IgD-negative memory B cell (primary cell): ENCODE measurements at regions not wholly inside any gene's neighbourhood (a gene's known extent, or its start where the extent isn't known, plus 50 kb on each side); places are given as distances from the start of the nearest gene placed in this dataset.
"Not testable (repeated sequence)": the region's sequence is repeated elsewhere in the genome, so short reads cannot be mapped to it uniquely, and the experiment has no call there.

Source experiments
- H3K27ac Mint-ChIP-seq, 3 donors: one replicate each; pipeline ENCODE4 v1.8.0; 2020 to 2022; ENCODE audit warnings: mild to moderate bottlenecking in 3 of 3, mixed read lengths in 3 of 3, moderate library complexity in 1 of 3
- H3K27me3 Mint-ChIP-seq: one replicate; pipeline ENCODE4 v1.8.0; 2021; ENCODE audit warnings: mixed read lengths
- H3K36me3 Mint-ChIP-seq: one replicate; pipeline ENCODE4 v1.8.0; 2020; ENCODE audit warnings: mild to moderate bottlenecking, mixed read lengths
- H3K4me1 Mint-ChIP-seq, 3 donors: one replicate each; pipeline ENCODE4 v1.8.0; 2020 to 2022; ENCODE audit warnings: mixed read lengths in 3 of 3, mild to moderate bottlenecking in 1 of 3
- H3K4me3 Mint-ChIP-seq, 4 donors: one replicate each; pipeline ENCODE4 v1.8.0; 2020 to 2022; ENCODE audit warnings: mild to moderate bottlenecking in 4 of 4, mixed read lengths in 4 of 4, moderate library complexity in 3 of 4
- H3K9me3 Mint-ChIP-seq, 3 donors: one replicate each; pipeline ENCODE4 v1.8.0; 2020 to 2021; ENCODE audit warnings: mixed read lengths in 3 of 3, mild to moderate bottlenecking in 1 of 3

GRCh38 chr2:87235333-87235981 lies 213.8 kb upstream of the PLGLB1 start:
- not testable (repeated sequence) for H3K27ac Mint-ChIP-seq, H3K36me3 Mint-ChIP-seq, H3K27me3 Mint-ChIP-seq, H3K4me3 Mint-ChIP-seq, H3K4me1 Mint-ChIP-seq, H3K9me3 Mint-ChIP-seq

DNA sequence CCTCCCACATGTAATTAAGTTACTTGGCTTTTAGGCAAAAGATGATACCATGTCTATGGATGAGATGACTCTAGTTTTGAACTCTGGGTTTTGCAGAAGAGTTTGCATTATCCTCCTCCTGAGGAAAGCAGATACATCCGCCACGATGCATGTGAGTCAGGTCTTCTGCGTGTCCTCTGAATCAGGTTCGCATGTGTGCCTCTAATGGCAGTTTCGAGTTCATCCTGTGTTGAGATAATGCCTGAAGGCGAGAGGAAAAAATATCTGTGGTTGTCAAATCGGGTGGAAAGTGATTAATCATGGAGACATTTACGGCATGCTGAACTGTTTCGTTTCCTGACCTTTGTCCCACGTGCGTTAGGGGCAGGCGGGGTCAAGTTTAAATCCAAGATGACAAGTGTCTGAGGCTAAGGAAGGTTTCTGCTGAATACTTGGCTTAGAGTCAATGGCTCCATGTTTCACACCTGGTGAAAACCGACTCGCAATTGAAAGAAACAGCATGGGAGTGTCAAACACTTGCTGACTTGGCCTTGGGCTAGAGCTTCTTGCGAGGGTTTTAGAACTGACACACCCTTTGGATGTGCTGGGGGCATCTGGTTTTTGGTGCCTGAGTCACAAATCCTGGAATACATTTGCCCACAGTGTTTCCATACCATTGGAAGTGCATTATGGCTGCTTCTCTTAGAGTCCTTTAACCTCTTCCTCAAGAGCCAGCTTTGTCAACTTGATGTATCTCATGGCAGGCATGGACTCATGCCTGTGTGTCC lies 216.1 kb upstream of the PLGLB1 start:
- H3K4me1 Mint-ChIP-seq, H3K9me3 Mint-ChIP-seq, H3K27ac Mint-ChIP-seq, H3K27me3 Mint-ChIP-seq, H3K36me3 Mint-ChIP-seq, H3K4me3 Mint-ChIP-seq: not testable (repeated sequence)

DNA sequence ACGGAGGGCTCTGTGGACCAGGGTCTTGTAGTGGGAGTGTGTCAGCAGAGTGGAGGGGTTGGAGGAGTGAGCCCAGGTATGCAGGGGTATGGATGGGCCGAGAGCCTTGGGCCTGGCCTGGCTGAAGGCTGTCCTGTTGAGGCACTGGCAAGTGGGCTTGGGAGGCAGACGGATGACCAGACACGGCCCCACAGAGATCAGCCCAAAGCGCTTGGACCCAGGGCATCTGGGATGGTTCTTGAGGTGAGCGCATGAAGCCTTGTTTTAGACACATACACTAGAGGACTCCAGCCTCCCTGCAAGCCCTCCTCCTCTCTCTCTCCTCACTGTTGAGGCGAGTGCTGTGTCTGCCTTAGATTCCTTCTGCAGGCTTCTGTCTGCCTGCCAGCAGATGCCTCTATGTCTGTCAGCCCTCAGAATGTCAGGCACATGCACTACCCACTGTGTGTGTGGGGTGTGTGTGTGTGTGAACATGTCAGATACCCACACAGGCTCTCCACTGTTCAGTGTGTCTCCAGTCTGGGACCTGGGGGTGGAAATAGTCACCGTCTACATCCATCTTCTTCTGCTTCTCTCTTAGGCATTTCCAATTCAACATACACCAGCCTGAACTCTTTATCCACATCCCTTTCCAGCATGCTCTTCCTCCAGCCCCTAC lies 218.0 kb upstream of the PLGLB1 start:
- not testable (repeated sequence) for H3K27me3 Mint-ChIP-seq, H3K27ac Mint-ChIP-seq, H3K4me1 Mint-ChIP-seq, H3K4me3 Mint-ChIP-seq, H3K36me3 Mint-ChIP-seq, H3K9me3 Mint-ChIP-seq

DNA sequence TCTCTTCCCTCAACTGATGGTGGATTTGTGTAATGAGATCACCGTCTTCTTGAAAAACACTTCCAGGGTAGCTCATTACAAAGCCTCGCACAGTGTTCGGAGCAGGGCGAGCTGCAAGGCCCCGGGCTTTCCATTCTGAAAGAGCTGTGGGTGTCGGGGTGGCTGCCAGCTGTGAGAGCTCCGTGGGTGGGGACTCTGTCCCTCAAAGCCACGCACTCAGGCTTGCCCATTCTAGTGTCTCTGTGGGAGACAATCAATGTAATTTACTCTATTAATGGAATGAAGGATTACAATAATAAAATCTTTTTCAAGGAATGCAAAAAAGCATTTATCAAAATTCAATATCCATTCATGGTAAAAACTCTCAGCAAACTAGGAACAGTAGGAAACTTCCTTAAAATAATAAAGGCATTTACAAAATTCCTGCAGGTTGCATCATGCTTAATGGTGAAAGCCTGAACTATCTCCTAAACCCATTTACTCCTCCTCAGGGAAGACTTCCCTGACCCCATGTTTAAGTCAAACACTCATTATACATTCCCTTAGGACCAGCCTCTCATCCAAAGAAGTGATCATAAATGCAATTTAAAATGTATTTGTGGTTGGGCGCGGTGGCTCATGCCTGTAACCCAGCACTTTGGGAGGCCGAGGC lies 224.5 kb upstream of the PLGLB1 start:
- not testable (repeated sequence) for H3K4me3 Mint-ChIP-seq, H3K36me3 Mint-ChIP-seq, H3K27ac Mint-ChIP-seq, H3K9me3 Mint-ChIP-seq, H3K27me3 Mint-ChIP-seq, H3K4me1 Mint-ChIP-seq

DNA sequence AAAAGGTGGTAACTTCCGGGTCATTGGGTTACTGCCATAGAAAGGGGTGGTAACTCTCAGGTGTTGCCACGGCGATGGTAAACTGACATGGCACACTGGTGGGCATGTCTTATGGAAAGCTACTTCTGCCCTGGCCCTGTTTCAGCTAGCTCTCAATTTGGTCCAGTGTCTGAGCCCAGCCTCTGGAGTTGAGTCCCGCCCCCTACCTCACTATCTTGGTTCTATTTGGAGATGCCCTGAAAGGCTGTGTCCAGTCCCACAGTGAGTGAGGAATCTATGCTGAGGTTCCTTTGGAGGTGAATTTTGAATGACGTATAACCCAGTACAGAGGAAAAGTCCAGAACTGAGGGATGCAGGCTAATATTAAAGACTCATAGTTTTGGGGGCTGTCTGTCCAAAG lies 230.4 kb upstream of the PLGLB1 start:
- not testable (repeated sequence) for H3K27ac Mint-ChIP-seq, H3K36me3 Mint-ChIP-seq, H3K4me3 Mint-ChIP-seq, H3K9me3 Mint-ChIP-seq, H3K4me1 Mint-ChIP-seq, H3K27me3 Mint-ChIP-seq

GRCh38 chr2:87254562-87254961 lies 232.9 kb upstream of the PLGLB1 start:
- H3K27me3 Mint-ChIP-seq, H3K9me3 Mint-ChIP-seq, H3K27ac Mint-ChIP-seq, H3K4me1 Mint-ChIP-seq, H3K4me3 Mint-ChIP-seq, H3K36me3 Mint-ChIP-seq: not testable (repeated sequence)

GRCh38 chr2:87255410-87255809 lies 233.8 kb upstream of the PLGLB1 start:
- H3K4me1 Mint-ChIP-seq, H3K27me3 Mint-ChIP-seq, H3K9me3 Mint-ChIP-seq, H3K36me3 Mint-ChIP-seq: not testable (repeated sequence)
- Mint-ChIP-seq H3K27ac (peak overlapping the region in 1 of 3 donors; percentile 89), H3K4me3 (peak overlapping the region in 2 of 4 donors; percentile 65 to 84)

GRCh38 chr2:87258887-87259286 lies 237.2 kb upstream of the PLGLB1 start:
- not testable (repeated sequence) for H3K4me3 Mint-ChIP-seq, H3K36me3 Mint-ChIP-seq, H3K27me3 Mint-ChIP-seq

DNA sequence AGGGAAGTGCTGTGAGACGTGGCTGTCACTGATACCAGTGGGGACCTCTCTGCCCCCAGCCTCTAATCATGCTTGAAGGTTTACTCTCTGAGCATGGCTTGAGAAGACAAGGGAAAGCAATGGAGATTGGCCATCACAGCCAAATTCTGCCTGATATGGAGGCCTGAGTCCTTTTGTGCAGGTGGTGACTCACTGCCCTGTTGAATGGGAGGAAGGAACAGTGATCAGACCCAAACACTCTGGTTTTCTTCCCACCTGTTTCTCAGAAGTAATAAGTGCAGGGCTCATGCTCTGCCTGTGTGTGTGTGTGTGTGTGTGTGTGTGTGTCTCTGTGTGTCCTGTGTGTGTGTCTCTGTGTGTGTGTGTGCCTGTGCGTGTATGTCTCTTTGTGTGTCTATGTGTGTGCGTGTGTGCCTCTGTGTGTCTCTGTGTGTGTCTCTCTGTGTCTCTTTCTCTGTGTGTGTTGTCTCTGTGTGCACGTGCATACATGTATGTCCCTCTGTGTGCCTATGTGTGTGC lies 240.6 kb upstream of the PLGLB1 start:
- not testable (repeated sequence) for H3K27me3 Mint-ChIP-seq, H3K9me3 Mint-ChIP-seq, H3K4me1 Mint-ChIP-seq, H3K36me3 Mint-ChIP-seq, H3K4me3 Mint-ChIP-seq, H3K27ac Mint-ChIP-seq

More at GRCh38 chr2:87258887-87259286, 237.2 kb upstream of the PLGLB1 start:
- H3K27ac Mint-ChIP-seq, H3K4me1 Mint-ChIP-seq, H3K9me3 Mint-ChIP-seq: not testable (repeated sequence)

DNA sequence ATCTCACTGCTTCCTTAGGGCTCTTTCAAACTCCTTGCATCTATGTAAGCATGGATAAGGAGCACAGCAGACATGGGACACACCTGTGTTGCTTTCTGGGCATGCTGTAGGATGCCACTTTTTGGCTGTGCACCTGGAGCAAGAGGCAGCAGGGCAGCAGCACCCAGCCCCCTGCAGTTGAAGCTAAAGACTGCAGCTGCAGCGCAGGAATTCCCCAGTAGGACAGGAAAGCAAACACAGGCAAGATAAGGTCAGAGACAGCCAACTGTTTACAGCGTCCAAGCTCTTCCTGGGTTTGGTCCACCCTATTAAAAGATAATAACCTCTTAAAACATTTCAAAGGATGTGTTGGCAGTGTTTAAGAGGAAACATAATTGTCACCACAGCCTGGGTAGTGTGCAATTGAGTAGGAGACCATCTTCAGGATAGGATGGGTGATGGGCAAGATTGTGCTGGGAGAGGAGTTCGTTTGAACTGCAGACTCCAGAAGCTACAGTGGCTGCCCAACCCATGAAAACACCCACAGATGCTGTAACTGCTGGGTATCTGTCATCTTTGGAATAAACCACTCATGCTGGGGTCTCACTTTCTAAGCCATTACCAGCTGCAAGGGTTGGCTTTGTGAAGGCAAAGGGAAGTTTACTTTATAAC lies 242.3 kb upstream of the PLGLB1 start:
- H3K36me3 Mint-ChIP-seq, H3K27me3 Mint-ChIP-seq, H3K9me3 Mint-ChIP-seq, H3K27ac Mint-ChIP-seq, H3K4me3 Mint-ChIP-seq, H3K4me1 Mint-ChIP-seq: not testable (repeated sequence)

- H3K4me1 Mint-ChIP-seq, H3K9me3 Mint-ChIP-seq, H3K4me3 Mint-ChIP-seq, H3K36me3 Mint-ChIP-seq, H3K27ac Mint-ChIP-seq, H3K27me3 Mint-ChIP-seq: not testable (repeated sequence)
Observed at GRCh38 chr2:87275192-87275591, 253.5 kb upstream of the PLGLB1 start.

DNA sequence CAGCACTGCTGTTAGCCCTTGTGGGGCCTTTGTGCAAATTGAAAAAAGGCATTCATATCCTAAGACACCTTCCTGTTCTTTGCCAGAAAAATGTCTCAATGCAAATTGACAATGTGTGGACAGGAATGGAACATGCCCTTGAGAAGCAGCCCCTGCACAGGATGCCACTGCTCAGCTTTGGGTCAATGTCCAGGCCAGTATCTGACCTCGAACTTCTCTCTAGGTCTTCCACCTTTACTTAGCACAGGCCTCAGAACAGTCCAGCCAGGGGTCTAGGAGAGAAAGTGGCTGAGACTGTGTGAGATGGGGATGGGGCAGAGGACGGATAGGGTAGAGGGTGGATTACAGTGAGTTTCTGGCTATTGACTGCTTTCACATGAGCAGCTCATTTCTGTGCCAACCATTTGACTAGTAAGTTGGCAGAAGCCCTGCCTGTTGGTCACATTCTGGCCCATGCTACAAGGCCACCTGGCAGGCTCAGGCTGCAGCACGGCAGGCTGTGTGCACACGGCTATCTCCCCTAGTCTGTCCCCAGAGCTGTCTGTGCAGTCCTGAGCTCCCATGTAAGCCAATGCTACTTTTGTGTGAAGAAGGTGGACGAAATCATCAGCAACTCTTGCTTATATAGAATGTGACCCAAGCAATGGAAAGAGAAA lies 254.5 kb upstream of the PLGLB1 start:
- not testable (repeated sequence) for H3K27me3 Mint-ChIP-seq, H3K9me3 Mint-ChIP-seq, H3K36me3 Mint-ChIP-seq, H3K4me3 Mint-ChIP-seq, H3K27ac Mint-ChIP-seq, H3K4me1 Mint-ChIP-seq

DNA sequence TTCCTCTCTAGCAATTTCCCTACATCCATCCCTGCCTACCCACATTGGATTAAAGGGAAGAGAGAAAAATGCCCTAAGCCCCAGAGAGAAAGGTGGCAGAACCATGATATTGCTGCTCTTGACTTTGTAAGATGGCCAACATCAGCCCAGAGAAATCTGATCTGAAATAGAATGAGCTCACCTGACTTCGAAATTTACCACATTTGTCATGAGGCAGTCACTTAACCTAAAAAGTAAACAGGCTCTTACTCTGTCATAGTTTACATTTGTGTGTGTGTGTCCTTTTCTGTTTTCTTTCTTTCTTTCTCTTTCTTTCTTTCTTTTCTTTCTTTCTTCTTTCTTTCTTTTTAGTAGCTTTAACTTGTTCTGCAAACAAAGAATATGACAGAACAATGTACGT lies 255.0 kb upstream of the PLGLB1 start:
- not testable (repeated sequence) for H3K4me1 Mint-ChIP-seq, H3K27me3 Mint-ChIP-seq, H3K9me3 Mint-ChIP-seq, H3K27ac Mint-ChIP-seq, H3K36me3 Mint-ChIP-seq, H3K4me3 Mint-ChIP-seq

DNA sequence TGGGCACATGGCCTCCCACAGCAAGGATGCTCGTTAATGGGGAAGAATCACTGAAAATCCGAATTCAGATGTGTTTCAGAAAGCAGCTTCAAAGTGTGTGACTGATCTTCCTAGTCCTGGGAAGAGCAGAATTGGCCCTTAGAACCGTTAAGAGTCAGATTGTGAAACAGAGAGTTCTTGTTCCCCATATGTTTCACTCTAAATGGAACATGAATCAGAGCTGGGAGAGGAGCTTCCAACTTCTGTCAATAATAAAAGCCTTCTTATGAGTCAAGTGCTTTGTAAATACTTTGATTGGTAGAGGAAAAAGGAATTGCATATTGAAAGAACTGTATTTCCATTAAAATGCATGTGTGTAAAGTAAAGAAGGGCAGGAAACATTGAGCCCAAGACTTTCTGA lies 256.1 kb upstream of the PLGLB1 start:
- not testable (repeated sequence) for H3K4me1 Mint-ChIP-seq, H3K4me3 Mint-ChIP-seq, H3K27ac Mint-ChIP-seq, H3K9me3 Mint-ChIP-seq, H3K27me3 Mint-ChIP-seq, H3K36me3 Mint-ChIP-seq
